Stimulated activated naive B cell treated with anti-CD40 and anti-IgM and Interleukin-4, amounts not matched to agents 10 μg/mL and 1 μg/mL and 100 μg/mL, for 72 hours (primary cell): ENCODE measurements at regions not wholly inside any gene's neighbourhood (a gene's known extent, or its start where the extent isn't known, plus 50 kb on each side); places are given as distances from the start of the nearest gene placed in this dataset.

Experiments
- ATAC-seq, 2 donors: fragments of 150-1000 bp; cut with Tn5 transposase; replicated peaks; 2 replicates each; pipeline ENCODE4 v1.10.0; 2021; ENCODE audit warnings: moderate library complexity in 1 of 2
- DNase-seq: peaks from one replicate; pipeline ENCODE4 v3.0.0; 2021
- H3K27ac Mint-ChIP-seq: one replicate; pipeline ENCODE4 v1.8.0; 2022; ENCODE audit warnings: mild to moderate bottlenecking, mixed read lengths
- H3K27me3 Mint-ChIP-seq, 2 donors: one replicate each; pipeline ENCODE4 v1.8.0; 2022; ENCODE audit warnings: mixed read lengths in 2 of 2
- H3K36me3 Mint-ChIP-seq, 2 donors: one replicate each; pipeline ENCODE4 v1.8.0; 2022; ENCODE audit warnings: mixed read lengths in 2 of 2, mild to moderate bottlenecking in 1 of 2
- H3K4me1 Mint-ChIP-seq, 2 donors: one replicate each; pipeline ENCODE4 v1.8.0; 2022; ENCODE audit warnings: mixed read lengths in 2 of 2, mild to moderate bottlenecking in 1 of 2
- H3K4me3 Mint-ChIP-seq, 2 donors: one replicate each; pipeline ENCODE4 v1.8.0; 2022; ENCODE audit warnings: mild to moderate bottlenecking in 2 of 2, mixed read lengths in 2 of 2, moderate library complexity in 1 of 2
- H3K9me3 Mint-ChIP-seq, 2 donors: one replicate each; pipeline ENCODE4 v1.8.0; 2022; ENCODE audit warnings: mixed read lengths in 2 of 2, mild to moderate bottlenecking in 1 of 2

GRCh38 chr1:37399205-37399604 lies 75.2 kb upstream of the ZC3H12A start:
- H3K9me3 Mint-ChIP-seq: no peaks in the 10 kb centered on the region
- ATAC-seq (no peak), DNase-seq (no peak)
- H3K27ac Mint-ChIP-seq: no peak overlapping the region
- H3K36me3 Mint-ChIP-seq: no peaks in the 10 kb centered on the region
- H3K4me3 Mint-ChIP-seq: no peak overlapping the region
- H3K4me1 Mint-ChIP-seq: no peaks in the 10 kb centered on the region
- H3K27me3 Mint-ChIP-seq: peaks cover 41 to 42% of the 10 kb centered on the region in 2 donors

- Mint-ChIP-seq H3K4me3 (no peak overlapping the region), H3K27ac (no peak overlapping the region), H3K4me1 (no peaks in the 10 kb centered on the region), H3K27me3 (peaks cover 40 to 41% of the 10 kb centered on the region in 2 donors), H3K36me3 (no peaks in the 10 kb centered on the region), H3K9me3 (no peaks in the 10 kb centered on the region)
- ATAC-seq: no peak
- no peak for DNase-seq
Observed at GRCh38 chr1:37399830-37400464, 74.4 kb upstream of the ZC3H12A start.

GRCh38 chr1:37400466-37401225 lies 73.7 kb upstream of the ZC3H12A start:
- no peaks in the 10 kb centered on the region for H3K4me1 Mint-ChIP-seq
- H3K27me3 Mint-ChIP-seq: peaks cover 40 to 42% of the 10 kb centered on the region in 2 donors
- H3K9me3 Mint-ChIP-seq: no peaks in the 10 kb centered on the region
- H3K4me3 Mint-ChIP-seq: no peak overlapping the region
- DNase-seq: no peak
- ATAC-seq: no peak
- H3K27ac Mint-ChIP-seq: no peak overlapping the region
- no peaks in the 10 kb centered on the region for H3K36me3 Mint-ChIP-seq

GRCh38 chr1:37403166-37403565 lies 71.2 kb upstream of the ZC3H12A start:
- DNase-seq (no peak), ATAC-seq (no peak)
- Mint-ChIP-seq H3K4me3 (no peak overlapping the region), H3K36me3 (no peaks in the 10 kb centered on the region), H3K27ac (no peak overlapping the region), H3K4me1 (no peaks in the 10 kb centered on the region), H3K27me3 (peaks cover 21 to 35% of the 10 kb centered on the region in 2 donors), H3K9me3 (no peaks in the 10 kb centered on the region)

- H3K27me3 Mint-ChIP-seq: peaks cover 14 to 34% of the 10 kb centered on the region in 2 donors
- H3K36me3 Mint-ChIP-seq: no peaks in the 10 kb centered on the region
- no peak for ATAC-seq
- H3K4me3 Mint-ChIP-seq: no peak overlapping the region
- H3K4me1 Mint-ChIP-seq: no peaks in the 10 kb centered on the region
- no peaks in the 10 kb centered on the region for H3K9me3 Mint-ChIP-seq
- no peak overlapping the region for H3K27ac Mint-ChIP-seq
- DNase-seq: no peak
Observed at GRCh38 chr1:37404711-37405110, 69.7 kb upstream of the ZC3H12A start.

GRCh38 chr1:37410105-37410504 lies 64.3 kb upstream of the ZC3H12A start:
- ATAC-seq (peak in 1 of 2 donors; percentile 16), DNase-seq (no peak)
- Mint-ChIP-seq H3K4me3 (no peak overlapping the region), H3K27me3 (peaks cover 18 to 45% of the 10 kb centered on the region in 2 donors), H3K36me3 (no peaks in the 10 kb centered on the region), H3K9me3 (no peaks in the 10 kb centered on the region), H3K27ac (no peak overlapping the region), H3K4me1 (peaks cover 0 to 1% of the 10 kb centered on the region in 2 donors)

GRCh38 chr1:37410815-37411214 lies 63.6 kb upstream of the ZC3H12A start:
- DNase-seq (no peak), ATAC-seq (no peak)
- Mint-ChIP-seq H3K27me3 (peaks cover 18 to 43% of the 10 kb centered on the region in 2 donors), H3K4me1 (peaks cover 0 to 1% of the 10 kb centered on the region in 2 donors), H3K36me3 (peaks cover 2 to 4% of the 10 kb centered on the region in 2 donors), H3K27ac (no peak overlapping the region), H3K4me3 (no peak overlapping the region), H3K9me3 (peaks cover 4 to 5% of the 10 kb centered on the region in 2 donors)

GRCh38 chr1:37415611-37416244 lies 58.7 kb upstream of the ZC3H12A start:
- no peaks in the 10 kb centered on the region for H3K4me1 Mint-ChIP-seq
- DNase-seq: no peak
- peaks cover 2 to 5% of the 10 kb centered on the region in 2 donors for H3K36me3 Mint-ChIP-seq
- H3K27ac Mint-ChIP-seq: no peak overlapping the region
- H3K9me3 Mint-ChIP-seq: peaks cover 5 to 7% of the 10 kb centered on the region in 2 donors
- ATAC-seq: no peak
- no peak overlapping the region for H3K4me3 Mint-ChIP-seq
- peaks cover 22 to 28% of the 10 kb centered on the region in 2 donors for H3K27me3 Mint-ChIP-seq

- H3K27me3 Mint-ChIP-seq: peaks cover 33 to 48% of the 10 kb centered on the region in 2 donors
- no peak for ATAC-seq
- no peak overlapping the region for H3K4me3 Mint-ChIP-seq
- no peak for DNase-seq
- peaks cover 4 to 5% of the 10 kb centered on the region in 2 donors for H3K9me3 Mint-ChIP-seq
- H3K4me1 Mint-ChIP-seq: no peaks in the 10 kb centered on the region
- peaks cover 2 to 4% of the 10 kb centered on the region in 2 donors for H3K36me3 Mint-ChIP-seq
- no peak overlapping the region for H3K27ac Mint-ChIP-seq
Observed at GRCh38 chr1:37420456-37420855, 53.9 kb upstream of the ZC3H12A start.

GRCh38 chr1:37423810-37424209 lies 50.6 kb upstream of the ZC3H12A start:
- Mint-ChIP-seq H3K4me1 (no peaks in the 10 kb centered on the region), H3K27ac (no peak overlapping the region), H3K4me3 (no peak overlapping the region), H3K36me3 (no peaks in the 10 kb centered on the region), H3K27me3 (peaks cover 38 to 56% of the 10 kb centered on the region in 2 donors), H3K9me3 (no peaks in the 10 kb centered on the region)
- DNase-seq (no peak), ATAC-seq (no peak)

GRCh38 chr1:37424523-37424922 lies 49.9 kb upstream of the ZC3H12A start:
- H3K27ac Mint-ChIP-seq: no peak overlapping the region
- ATAC-seq (no peak), DNase-seq (no peak)
- H3K9me3 Mint-ChIP-seq: no peaks in the 10 kb centered on the region
- H3K4me1 Mint-ChIP-seq: no peaks in the 10 kb centered on the region
- H3K27me3 Mint-ChIP-seq: peaks cover 43 to 59% of the 10 kb centered on the region in 2 donors
- no peaks in the 10 kb centered on the region for H3K36me3 Mint-ChIP-seq
- H3K4me3 Mint-ChIP-seq: no peak overlapping the region
